Endothelial cell of umbilical vein (primary cell): ENCODE measurements at regions not wholly inside any gene's neighbourhood (a gene's known extent, or its start where the extent isn't known, plus 50 kb on each side); places are given as distances from the start of the nearest gene placed in this dataset.

ENCODE experiments used
- BruUV-seq: library from RNA; stranded (reverse); fragments of 400-500 nt; replicated peaks from 2 replicates; lab custom pipeline; 2021; lab: Mats Ljungman, UMichigan
- CTCF ChIA-PET: fragments of 300-600, 350-600 bp; sonication (Branson Sonifier 250); formaldehyde crosslinking; loops from one replicate; lab custom pipeline; 2021; ENCODE audit warnings: antibody characterized with exemption, inconsistent platforms; lab: Charles Lee
- POLR2A ChIA-PET: fragments of 300-600, 350-600 bp; sonication (Branson Sonifier 250); formaldehyde crosslinking; loops from one replicate; lab custom pipeline; 2021; ENCODE audit warnings: antibody characterized with exemption, inconsistent platforms; lab: Charles Lee
- DNase-seq: peaks from one replicate; pipeline ENCODE4 v3.0.0-alpha.2; 2011; ENCODE audit warnings: low read depth, low spot score
- FAIRE-seq: peaks from 2 replicates; lab custom pipeline; 2011; peaks lifted over from hg19 to GRCh38; lab: Jason Lieb, UNC
- H2AFZ ChIP-seq: 2 replicates; pipeline ENCODE4 v1.6.0; 2012; ENCODE audit warnings: low read depth, low read length, control low read depth, inconsistent platforms
- H3K27ac ChIP-seq: 2 replicates; pipeline ENCODE4 v1.5.1; 2011; ENCODE audit warnings: low read depth, mild to moderate bottlenecking, control low read depth, low read length, moderate library complexity; ENCODE audit not compliant: insufficient read depth
- H3K27me3 ChIP-seq, 2 experiments: 2 replicates each; pipeline versions ENCODE4 v1.6.0 to v1.6.1; 2011; ENCODE audit warnings: low read length in 2 of 2, mixed read lengths in 1 of 2; ENCODE audit not compliant: control insufficient read depth in 2 of 2, insufficient read depth in 2 of 2
- H3K36me3 ChIP-seq, 2 experiments: 2 replicates in 1 of 2; 3 replicates in 1 of 2; pipeline ENCODE4 v1.5.1; 2011; ENCODE audit warnings: low read length in 2 of 2, mild to moderate bottlenecking in 1 of 2, moderate library complexity in 1 of 2; ENCODE audit not compliant: control insufficient read depth in 2 of 2, insufficient read depth in 2 of 2; ENCODE audit errors: extremely low read depth in 1 of 2
- H3K4me1 ChIP-seq: 3 replicates; pipeline ENCODE4 v1.5.1; 2011; ENCODE audit warnings: mild to moderate bottlenecking, low read length; ENCODE audit not compliant: control insufficient read depth, insufficient read depth; ENCODE audit errors: extremely low read depth
- H3K4me2 ChIP-seq: 2 replicates; pipeline ENCODE4 v1.6.1; 2011; ENCODE audit warnings: low read length, control low read depth, mixed read lengths; ENCODE audit not compliant: insufficient read depth
- H3K4me3 ChIP-seq, 3 experiments: fragments of 200-600 bp in 1 of 3; sonication (generic), shearing (Covaris generic) in 1 of 3; replicated peaks in 1 of 3; 2 replicates each; pipeline ENCODE4 v1.5.1; 2011 to 2016; ENCODE audit warnings: control low read depth in 3 of 3, low read length in 3 of 3, mild to moderate bottlenecking in 2 of 3, inconsistent platforms in 1 of 3, low read depth in 1 of 3, moderate library complexity in 1 of 3; ENCODE audit not compliant: insufficient read depth in 1 of 3
- H3K79me2 ChIP-seq: 2 replicates; pipeline ENCODE4 v1.6.0; 2012; ENCODE audit warnings: low read length, inconsistent platforms; ENCODE audit not compliant: control insufficient read depth, insufficient read depth
- H3K9ac ChIP-seq: replicated peaks from 2 replicates; pipeline ENCODE3; 2011; ENCODE audit warnings: low read length, control low read depth; ENCODE audit not compliant: insufficient read depth; ENCODE audit errors: extremely low read depth
- H3K9me1 ChIP-seq: replicated peaks from 3 replicates; pipeline ENCODE4 v1.6.0; 2011; ENCODE audit warnings: mild to moderate bottlenecking, low read length; ENCODE audit not compliant: control insufficient read depth, insufficient read depth; ENCODE audit errors: extremely low read depth
- H3K9me3 ChIP-seq: replicated peaks from 2 replicates; pipeline ENCODE4 v1.5.1; 2012; ENCODE audit warnings: low read length, inconsistent platforms; ENCODE audit not compliant: control insufficient read depth, insufficient read depth
- H4K20me1 ChIP-seq: replicated peaks from 2 replicates; pipeline ENCODE3; 2011; ENCODE audit warnings: mild to moderate bottlenecking, low read length; ENCODE audit not compliant: control insufficient read depth, insufficient read depth; ENCODE audit errors: extremely low read depth
- EZH2 ChIP-seq: IDR thresholded peaks from 2 replicates; pipeline ENCODE4 v1.6.1; 2012; ENCODE audit warnings: borderline replicate concordance, low read depth, mild to moderate bottlenecking, moderate library complexity, low read length, inconsistent platforms; ENCODE audit not compliant: severe bottlenecking
- FOS ChIP-seq: IDR thresholded peaks from 2 replicates; pipeline ENCODE4 v1.6.1; 2011; ENCODE audit warnings: mild to moderate bottlenecking, low read length, moderate library complexity, borderline replicate concordance; ENCODE audit not compliant: insufficient read depth
- GATA2 ChIP-seq: IDR thresholded peaks from 2 replicates; pipeline ENCODE4 v1.7.0; 2011; ENCODE audit warnings: low read depth, mild to moderate bottlenecking, moderate library complexity, mixed read lengths, low read length; ENCODE audit not compliant: insufficient read length, insufficient read depth
- JUN ChIP-seq: IDR thresholded peaks from 2 replicates; pipeline ENCODE4 v1.6.1; 2011; ENCODE audit warnings: borderline replicate concordance, low read depth; ENCODE audit not compliant: insufficient read length, insufficient read depth
- MAX ChIP-seq: IDR thresholded peaks from 2 replicates; pipeline ENCODE4 v1.6.1; 2011; ENCODE audit not compliant: insufficient read depth, insufficient read length
- POLR2A ChIP-seq: IDR thresholded peaks from 2 replicates; pipeline ENCODE4 v1.6.1; 2012; ENCODE audit warnings: low read depth, mild to moderate bottlenecking, control low read depth, low read length
- POLR2AphosphoS5 ChIP-seq: IDR thresholded peaks from 2 replicates; pipeline ENCODE4 v1.6.1; 2012; ENCODE audit warnings: low read depth, mild to moderate bottlenecking, control low read depth, low read length, moderate library complexity; ENCODE audit not compliant: insufficient read depth
- dilution Hi-C: fragments of 300-500 bp; cut with MboI; formaldehyde crosslinking; loops from one replicate; pipeline ENCODE4 v1.15.0; 2019; ENCODE audit warnings: low sequenced_read_pairs; ENCODE audit not compliant: extremely low pct_ligation_motif_present
- intact Hi-C: fragments of 100-400 bp; cut with micrococcal nuclease; formaldehyde crosslinking; loops from one replicate; pipeline ENCODE4 v1.10.0; 2022

- intact Hi-C loops = no loop called here
- no peak overlapping the region for H3K4me3 ChIP-seq
- dilution Hi-C loops = no loop called here
- DNase-seq (no peak), FAIRE-seq (no peak)
- H3K36me3 ChIP-seq = no peaks in the 10 kb centered on the region
- no peaks in the 10 kb centered on the region for H3K9me1 ChIP-seq
- H4K20me1 ChIP-seq = no peaks in the 10 kb centered on the region
- ChIA-PET POLR2A (no interaction called here), CTCF (no interaction called here)
- H3K9ac ChIP-seq = no peak overlapping the region
- no peak overlapping the region for H2AFZ ChIP-seq
- no TSS peak for BruUV-seq
- H3K27me3 ChIP-seq = no peaks in the 10 kb centered on the region
- peaks cover 4% of the 10 kb centered on the region for H3K9me3 ChIP-seq
- no peak for TF ChIP-seq MAX
- TF ChIP-seq GATA2 = no peak
- TF ChIP-seq FOS = no peak
- TF ChIP-seq POLR2AphosphoS5 = no peak
- TF ChIP-seq EZH2 = no peak
- no peak for TF ChIP-seq POLR2A
- no peak overlapping the region for H3K27ac ChIP-seq
- no peaks in the 10 kb centered on the region for H3K79me2 ChIP-seq
- no peak overlapping the region for H3K4me2 ChIP-seq
- no peaks in the 10 kb centered on the region for H3K4me1 ChIP-seq
Observed at GRCh38 chr16:35881654-35882053, 2422.2 kb downstream of the TP53TG3F start.

GRCh38 chr16:35906440-35906839 is 2447.0 kb downstream of the TP53TG3F start:
- no TSS peak for BruUV-seq
- dilution Hi-C loops = no loop called here
- no peak for FAIRE-seq

More at GRCh38 chr16:35906440-35906839, 2447.0 kb downstream of the TP53TG3F start:
- no peaks in the 10 kb centered on the region for H4K20me1 ChIP-seq
- H3K79me2 ChIP-seq = no peaks in the 10 kb centered on the region
- no peak for DNase-seq
- peaks cover 3% of the 10 kb centered on the region for H3K9me3 ChIP-seq
- intact Hi-C loops = no loop called here
- no peak overlapping the region for H3K4me3 ChIP-seq
- ChIA-PET POLR2A (no interaction called here), CTCF (no interaction called here)
- no peak overlapping the region for H3K9ac ChIP-seq
- no peak overlapping the region for H2AFZ ChIP-seq
- no peaks in the 10 kb centered on the region for H3K9me1 ChIP-seq
- TF ChIP-seq JUN (no peak), POLR2A (no peak), POLR2AphosphoS5 (no peak), FOS (no peak)
- H3K4me1 ChIP-seq = no peaks in the 10 kb centered on the region
- H3K36me3 ChIP-seq = no peaks in the 10 kb centered on the region
- H3K4me2 ChIP-seq = no peak overlapping the region
- no peaks in the 10 kb centered on the region for H3K27me3 ChIP-seq
- H3K27ac ChIP-seq = no peak overlapping the region
